Stimulated activated CD4-positive, alpha-beta T cell treated with anti-CD3 and anti-CD28 coated beads, Interleukin-4, amount 100 ng/mL, for 1 hour (primary cell): ENCODE measurements at regions not wholly inside any gene's neighbourhood (a gene's known extent, or its start where the extent isn't known, plus 50 kb on each side); places are given as distances from the start of the nearest gene placed in this dataset.

ENCODE experiments used
- DNase-seq: peaks from one replicate; pipeline ENCODE4 v3.0.0-alpha.2; 2020

GRCh38 chr16:86398201-86398600, 112.1 kb upstream of the FOXF1 start:
- no peak for DNase-seq

- DNase-seq: no peak
Observed at GRCh38 chr16:86398622-86399021, 111.7 kb upstream of the FOXF1 start.

DNA sequence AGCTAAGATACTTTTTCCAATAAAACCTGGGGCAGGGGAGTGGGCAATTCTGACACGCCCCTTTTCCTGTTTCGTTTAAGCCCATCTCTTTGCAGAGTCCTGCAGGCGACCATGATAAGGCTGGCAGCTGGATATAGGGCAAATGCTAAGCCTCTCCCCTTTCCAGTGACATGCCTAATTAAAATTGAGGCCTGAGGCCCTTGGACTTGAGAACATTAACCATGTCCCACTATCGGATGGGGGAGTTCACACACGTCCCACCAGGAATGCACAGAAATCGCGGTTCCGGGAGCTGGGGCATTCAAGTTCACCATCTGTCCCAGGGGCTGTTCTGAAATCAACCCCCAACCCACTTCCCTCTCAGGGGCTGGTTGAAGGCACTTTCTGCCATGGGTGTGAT, 109.2 kb upstream of the FOXF1 start:
- no peak for DNase-seq

- no peak for DNase-seq
Observed at GRCh38 chr16:86403085-86403484, 107.2 kb upstream of the FOXF1 start.

DNA sequence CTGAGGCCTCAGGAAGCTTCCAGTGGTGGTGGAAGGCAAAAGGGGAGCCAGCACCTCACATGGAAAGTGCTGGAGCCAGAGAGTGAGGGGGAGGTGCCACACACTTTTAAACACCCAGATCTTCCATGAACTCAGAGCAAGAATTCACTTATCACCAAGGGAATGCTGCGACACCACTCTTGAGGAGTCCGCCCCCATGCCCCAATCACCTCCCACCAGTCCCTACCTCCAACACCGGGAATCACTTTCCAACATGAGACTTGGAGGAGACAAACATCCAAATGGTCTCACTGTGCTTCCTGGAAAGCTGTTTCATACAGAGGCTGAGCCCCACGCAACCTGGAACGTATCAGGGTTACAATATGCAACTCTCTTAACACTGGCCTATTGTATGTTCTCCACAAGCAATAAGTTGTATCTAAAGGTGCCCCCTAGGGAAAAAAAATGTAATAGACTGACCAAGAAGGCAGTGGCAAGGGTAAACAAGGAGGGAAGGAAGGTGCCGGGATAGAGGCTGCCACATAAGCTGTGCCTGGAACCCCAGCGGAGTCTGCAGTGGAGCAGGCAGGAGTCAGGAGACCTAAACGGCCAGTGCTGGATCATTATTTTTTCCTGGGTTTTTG, 106.7 kb upstream of the FOXF1 start:
- DNase-seq: no peak

DNA sequence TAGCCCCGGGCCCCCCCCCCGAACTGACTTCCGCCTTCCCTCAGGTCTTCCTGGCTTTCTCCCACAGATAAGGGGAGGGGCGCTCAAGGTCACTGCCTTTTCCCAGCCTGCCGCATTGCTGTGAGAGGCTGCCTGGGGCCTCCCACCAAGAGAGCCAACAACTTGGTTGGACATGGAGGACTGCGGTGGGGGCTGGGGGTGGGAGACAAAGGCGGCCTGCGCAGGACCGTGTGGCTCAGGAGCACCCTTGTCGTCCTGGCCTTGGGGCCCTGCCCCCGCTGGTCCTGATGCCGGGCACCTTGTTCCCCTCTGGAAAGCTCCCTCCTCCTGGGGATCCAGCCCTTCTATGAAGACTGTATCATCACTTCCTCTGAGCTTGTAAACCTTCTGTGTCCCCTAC, 105.6 kb upstream of the FOXF1 start:
- no peak for DNase-seq

DNA sequence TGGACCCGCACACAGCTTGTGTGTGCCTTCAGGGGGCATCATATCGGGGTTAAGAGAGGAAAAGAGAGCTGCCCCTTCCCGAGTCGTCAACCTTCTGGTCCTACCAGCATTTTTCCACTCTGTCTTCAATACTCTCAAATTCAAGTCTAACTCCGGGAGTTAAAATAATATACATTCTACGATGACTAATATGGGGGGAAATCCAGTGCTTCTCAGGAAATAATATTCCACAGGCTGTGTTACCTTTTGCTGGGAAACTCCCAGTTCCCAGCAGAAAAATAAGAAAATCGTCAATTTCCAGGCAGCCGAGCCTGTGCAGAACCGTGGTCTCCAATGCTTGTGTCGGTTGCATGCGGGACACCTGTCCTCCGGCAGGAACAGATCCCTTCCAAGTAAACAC, 105.0 kb upstream of the FOXF1 start:
- DNase-seq: no peak

- DNase-seq: no peak
Observed at GRCh38 chr16:86406056-86406455, 104.3 kb upstream of the FOXF1 start.

DNA sequence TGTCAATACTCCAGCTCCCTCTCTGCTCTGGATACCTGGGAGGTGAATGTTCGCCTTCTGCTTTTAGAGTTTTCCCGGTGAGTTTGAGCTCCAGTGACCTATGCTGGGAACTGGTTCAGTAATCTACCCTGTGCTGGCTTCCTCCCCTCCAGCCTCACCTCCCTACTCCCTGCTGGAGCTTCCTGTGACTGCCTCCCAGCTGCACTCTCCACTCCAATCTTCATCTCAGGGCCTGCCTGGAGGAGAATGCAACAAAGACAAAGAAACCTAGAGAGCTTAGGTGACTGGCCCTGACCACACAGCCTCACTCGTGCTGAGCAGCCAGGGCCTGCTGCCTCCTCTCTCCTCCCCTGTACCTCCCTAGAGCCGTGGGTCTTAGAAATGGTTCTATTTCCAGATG, 101.6 kb upstream of the FOXF1 start:
- no peak for DNase-seq

DNA sequence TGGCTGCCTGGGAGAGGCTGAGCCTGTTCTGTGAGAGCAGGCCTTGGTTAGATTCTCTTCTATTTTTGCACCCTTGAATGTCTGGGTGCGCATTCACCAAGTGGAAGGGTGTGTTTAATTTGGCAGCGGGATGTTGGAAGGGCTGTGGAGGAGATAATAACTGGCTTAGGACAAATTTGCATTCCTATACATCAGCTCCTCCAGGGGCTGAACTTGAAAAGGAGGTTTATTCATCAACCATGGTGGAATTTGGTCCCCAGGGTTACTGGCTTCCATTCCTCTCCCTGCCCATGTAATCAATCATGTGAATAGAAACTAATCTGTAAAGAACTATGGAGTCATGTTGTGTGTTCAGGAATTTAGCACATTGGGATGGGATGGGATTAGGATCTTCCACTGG, 100.2 kb upstream of the FOXF1 start:
- DNase-seq: no peak

- DNase-seq: no peak
Observed at GRCh38 chr16:86410529-86410928, 99.8 kb upstream of the FOXF1 start.

DNA sequence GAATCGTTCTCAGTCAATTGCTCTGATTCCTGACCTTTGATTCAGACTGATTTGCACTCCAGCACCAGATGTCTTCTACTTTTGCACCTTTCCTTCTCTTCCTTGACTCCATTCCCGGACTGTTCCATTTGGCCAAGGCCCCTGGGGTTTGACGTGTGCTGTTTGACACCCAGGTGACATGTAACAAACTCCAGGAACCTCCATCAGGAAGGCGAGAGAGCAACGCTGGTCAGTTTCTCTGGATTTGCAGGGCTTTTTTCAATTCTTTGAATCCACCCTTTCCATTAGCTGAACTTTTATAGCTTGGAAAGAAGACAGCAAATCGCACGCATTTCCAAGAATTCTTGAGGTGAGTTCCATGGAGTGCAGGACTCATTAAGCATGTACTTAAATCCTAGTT, 98.4 kb upstream of the FOXF1 start:
- no peak for DNase-seq

DNA sequence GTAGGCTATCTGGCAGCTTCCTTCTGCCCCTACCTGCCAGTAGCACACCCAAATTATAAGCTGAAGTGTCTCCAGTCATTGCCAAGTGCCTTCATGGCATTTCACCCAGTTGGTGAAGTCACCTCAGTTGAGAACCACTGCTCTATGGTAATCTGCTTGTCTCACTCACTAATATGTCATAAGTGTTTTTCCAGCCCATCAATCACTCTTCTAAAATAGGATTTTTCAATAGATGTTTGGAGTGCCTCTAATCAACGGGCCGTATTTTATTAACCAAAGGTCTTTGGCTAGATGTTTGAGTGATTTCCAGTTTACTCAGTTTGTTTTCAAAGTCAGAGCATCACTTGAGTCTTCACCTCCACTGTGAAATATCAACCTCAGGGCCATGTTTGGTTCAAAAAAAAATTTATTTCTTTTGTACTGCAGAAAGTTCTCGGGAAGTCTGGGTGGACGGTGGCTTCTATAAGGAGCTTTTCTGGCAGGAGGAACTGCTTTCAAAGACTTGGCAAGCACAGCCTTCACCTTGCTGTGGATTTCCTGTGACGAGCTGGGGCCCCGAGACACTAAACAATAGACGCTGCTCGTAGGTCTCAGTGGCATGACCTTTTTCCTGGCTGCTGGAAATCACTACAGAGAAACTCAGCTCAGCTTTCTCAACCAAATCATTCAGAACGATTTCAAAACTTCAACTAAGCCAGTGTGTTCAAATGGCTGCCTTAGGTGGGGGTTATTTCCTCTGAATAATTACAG, 95.2 kb upstream of the FOXF1 start:
- no peak for DNase-seq

GRCh38 chr16:86418981-86419380, 91.3 kb upstream of the FOXF1 start:
- no peak for DNase-seq

DNA sequence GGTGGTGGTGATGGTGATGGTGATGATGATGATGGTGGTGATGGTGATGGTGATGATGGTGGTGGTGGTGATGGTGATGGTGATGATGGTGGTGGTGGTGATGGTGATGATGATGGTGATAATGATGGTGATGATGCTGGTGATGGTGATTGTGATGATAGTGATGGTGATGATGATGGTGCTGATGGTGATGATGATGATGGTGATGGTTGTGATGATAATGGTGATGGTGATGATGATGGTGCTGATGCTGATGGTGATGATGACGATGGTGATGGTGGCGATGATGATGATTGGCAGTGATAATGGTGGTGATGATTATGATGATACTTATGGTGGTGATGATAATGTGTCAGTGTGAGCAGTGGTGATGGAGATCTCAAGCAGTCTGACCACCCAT, 90.8 kb upstream of the FOXF1 start:
- DNase-seq: no peak

DNA sequence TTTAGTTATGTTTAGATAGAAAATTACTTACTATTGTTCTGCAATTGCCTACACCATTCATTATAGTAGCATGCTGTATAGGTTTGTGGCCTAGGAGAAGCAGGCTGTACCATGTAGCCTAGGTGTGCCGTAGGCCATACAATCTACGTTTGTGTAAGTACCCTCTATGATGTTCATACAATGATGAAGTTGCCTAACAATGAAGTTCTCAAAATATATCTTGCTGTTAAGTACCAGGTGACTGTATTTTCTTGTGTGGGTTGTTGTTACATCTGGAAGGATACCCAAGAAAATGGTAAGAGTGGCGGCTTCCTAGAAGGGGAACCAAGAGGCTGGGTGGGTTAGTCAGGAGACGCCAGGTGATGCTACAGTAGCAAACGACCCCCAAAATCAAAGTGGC, 88.3 kb upstream of the FOXF1 start:
- no peak for DNase-seq

GRCh38 chr16:86424398-86424797, 85.9 kb upstream of the FOXF1 start:
- no peak for DNase-seq

- DNase-seq: no peak
Observed at GRCh38 chr16:86424985-86425384, 85.3 kb upstream of the FOXF1 start.

DNA sequence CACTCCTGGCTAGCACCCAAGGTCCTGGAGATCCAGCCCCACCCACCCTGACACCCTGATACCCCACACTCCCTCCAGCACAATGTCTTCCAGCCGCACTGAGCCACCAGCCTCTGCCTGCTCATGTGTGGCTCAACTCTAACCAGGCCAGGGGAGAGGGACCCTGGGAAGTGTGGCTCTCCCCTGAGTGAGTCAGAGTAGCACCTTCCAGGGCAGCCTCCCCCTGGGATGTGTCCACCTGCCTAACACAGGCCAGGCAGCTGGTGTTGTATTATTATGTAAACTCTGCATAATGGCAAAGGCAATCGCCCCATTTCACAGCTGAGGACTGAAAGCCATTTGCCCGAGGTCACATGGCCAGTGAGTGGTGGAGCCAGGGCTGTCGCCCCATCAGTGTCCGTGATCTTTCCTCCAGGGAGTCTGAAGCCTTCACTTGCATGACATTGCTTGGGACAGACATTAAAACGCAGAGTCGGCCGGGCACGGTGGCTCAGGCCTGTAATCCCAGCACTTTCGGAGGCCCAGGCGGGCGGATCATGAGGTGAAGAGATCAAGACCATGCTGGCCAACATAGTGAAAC, 84.2 kb upstream of the FOXF1 start:
- no peak for DNase-seq

GRCh38 chr16:86427433-86427851, 82.9 kb upstream of the FOXF1 start:
- DNase-seq: no peak

GRCh38 chr16:86428729-86429517, 81.4 kb upstream of the FOXF1 start:
- DNase-seq: no peak

DNA sequence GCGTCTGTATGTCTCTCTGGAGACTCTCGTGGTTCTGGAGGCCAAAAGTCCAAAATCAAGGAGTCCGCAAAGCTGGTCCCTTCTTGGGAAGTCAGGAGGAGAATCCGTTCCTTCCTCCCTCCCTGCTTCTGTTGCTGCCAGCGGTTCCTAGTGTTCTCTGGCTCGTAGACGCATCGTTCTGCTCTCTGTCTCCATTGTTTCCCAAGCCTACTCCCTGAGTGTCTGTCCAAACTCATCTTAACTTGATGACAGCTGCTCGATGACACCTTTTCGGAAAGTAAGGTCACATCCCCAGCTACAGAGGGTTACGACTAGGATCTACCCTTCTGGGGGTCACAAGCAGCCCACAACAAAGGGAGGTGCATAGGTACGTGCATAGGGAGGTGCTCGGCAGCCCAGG, 80.7 kb upstream of the FOXF1 start:
- DNase-seq: no peak

- DNase-seq: no peak
Observed at GRCh38 chr16:86430814-86431213, 79.5 kb upstream of the FOXF1 start.

DNA sequence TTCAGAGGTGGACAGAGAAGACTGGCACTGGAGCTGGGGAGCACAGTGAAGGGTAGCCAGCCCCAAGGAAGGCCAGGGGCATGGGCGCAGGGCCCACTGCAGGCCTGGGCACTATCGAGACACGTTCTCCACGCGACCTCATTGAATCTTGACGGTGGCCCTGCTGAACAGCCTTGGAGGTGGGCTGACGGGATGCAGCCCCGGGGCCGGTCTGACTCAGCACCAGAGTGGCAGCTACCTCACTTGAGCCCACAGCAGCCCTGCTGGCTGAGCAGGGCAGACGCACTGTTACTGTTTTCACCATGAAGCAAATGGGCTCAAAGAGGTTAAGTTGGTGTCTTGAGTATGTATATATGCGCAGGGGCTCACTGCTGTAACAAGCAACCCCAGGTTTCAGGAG, 78.8 kb upstream of the FOXF1 start:
- no peak for DNase-seq
